ENCODE measurements at regions not wholly inside any gene's neighbourhood (a gene's known extent, or its start where the extent isn't known, plus 50 kb on each side); places are given as distances from the start of the nearest gene placed in this dataset.

GRCh38 chr1:209457401-209458125 is 126.0 kb upstream of the CAMK1G start:
- no peak overlapping the region for H3K9ac ChIP-seq (ENCODE audit: low read length)
- no peaks in the 10 kb centered on the region for H3K27me3 ChIP-seq (ENCODE audit: insufficient read depth, low read length)
- Mint-ChIP-seq H3K9me3 (ENCODE audit: unreplicated experiment) (peaks cover 9% of the 10 kb centered on the region), H3K36me3 (ENCODE audit: low read depth, unreplicated experiment) (no peaks in the 10 kb centered on the region), H3K4me3 (ENCODE audit: unreplicated experiment) (no peak overlapping the region), H3K27ac (ENCODE audit: unreplicated experiment) (no peak overlapping the region), H3K27me3 (ENCODE audit: low read depth, unreplicated experiment) (no peaks in the 10 kb centered on the region), H3K4me1 (ENCODE audit: low read depth, unreplicated experiment) (peaks cover 27% of the 10 kb centered on the region)
- no peak overlapping the region for H3K4me2 ChIP-seq (ENCODE audit: low read length)
- H3K4me3 ChIP-seq (ENCODE audit: insufficient read depth, low read depth, low read length) = no peak overlapping the region
- no peaks in the 10 kb centered on the region for H3K36me3 ChIP-seq (ENCODE audit: insufficient read depth, low read length)
- no peak overlapping the region for H2AFZ ChIP-seq (ENCODE audit: low read depth, low read length)
- H3K4me1 ChIP-seq (ENCODE audit: insufficient read depth, low read length) = no peaks in the 10 kb centered on the region
- no peaks in the 10 kb centered on the region for H4K20me1 ChIP-seq (ENCODE audit: insufficient read depth, low read length)
- TF ChIP-seq CTCF (IDR thresholded peaks at IDR 0.05; ENCODE audit: insufficient read depth, low read depth, low read length) (no peak), EZH2 (IDR thresholded peaks at IDR 0.05; ENCODE audit: insufficient read depth, low read length) (no peak)
- FAIRE-seq (no peak), DNase-seq (ENCODE audit: low read depth) (no peak)
- H3K9me3 ChIP-seq (ENCODE audit: insufficient read depth, low read depth, low read length) = no peaks in the 10 kb centered on the region
- H3K27ac ChIP-seq (ENCODE audit: low read depth, low read length) = no peak overlapping the region
- no peaks in the 10 kb centered on the region for H3K79me2 ChIP-seq (ENCODE audit: insufficient read depth, low read length)

GRCh38 chr1:209458921-209459320 is 124.6 kb upstream of the CAMK1G start:
- no peaks in the 10 kb centered on the region for H3K4me1 ChIP-seq (ENCODE audit: insufficient read depth, low read length)
- no peaks in the 10 kb centered on the region for H3K27me3 Mint-ChIP-seq (ENCODE audit: low read depth, unreplicated experiment)
- peaks cover 27% of the 10 kb centered on the region for H3K4me1 Mint-ChIP-seq (ENCODE audit: low read depth, unreplicated experiment)
- H3K9me3 Mint-ChIP-seq (ENCODE audit: unreplicated experiment) = peaks cover 12% of the 10 kb centered on the region
- H3K4me2 ChIP-seq (ENCODE audit: low read length) = no peak overlapping the region
- H3K9me3 ChIP-seq (ENCODE audit: insufficient read depth, low read depth, low read length) = no peaks in the 10 kb centered on the region
- H3K27ac ChIP-seq (ENCODE audit: low read depth, low read length) = no peak overlapping the region
- H3K27me3 ChIP-seq (ENCODE audit: insufficient read depth, low read length) = no peaks in the 10 kb centered on the region
- H3K9ac ChIP-seq (ENCODE audit: low read length) = no peak overlapping the region
- H3K79me2 ChIP-seq (ENCODE audit: insufficient read depth, low read length) = no peaks in the 10 kb centered on the region
- no peak for DNase-seq (ENCODE audit: low read depth)
- H4K20me1 ChIP-seq (ENCODE audit: insufficient read depth, low read length) = no peaks in the 10 kb centered on the region
- TF ChIP-seq CTCF (IDR thresholded peaks at IDR 0.05; ENCODE audit: insufficient read depth, low read depth, low read length) (no peak), EZH2 (IDR thresholded peaks at IDR 0.05; ENCODE audit: insufficient read depth, low read length) (no peak)
- H3K4me3 Mint-ChIP-seq (ENCODE audit: unreplicated experiment) = no peak overlapping the region
- no peaks in the 10 kb centered on the region for H3K36me3 ChIP-seq (ENCODE audit: insufficient read depth, low read length)
- no peak for FAIRE-seq
- no peak overlapping the region for H3K27ac Mint-ChIP-seq (ENCODE audit: unreplicated experiment)
- H3K36me3 Mint-ChIP-seq (ENCODE audit: low read depth, unreplicated experiment) = no peaks in the 10 kb centered on the region
- H3K4me3 ChIP-seq (ENCODE audit: insufficient read depth, low read depth, low read length) = no peak overlapping the region
- no peak overlapping the region for H2AFZ ChIP-seq (ENCODE audit: low read depth, low read length)

- Mint-ChIP-seq H3K4me3 (ENCODE audit: unreplicated experiment) (no peak overlapping the region), H3K4me1 (ENCODE audit: low read depth, unreplicated experiment) (peaks cover 12% of the 10 kb centered on the region), H3K9me3 (ENCODE audit: unreplicated experiment) (peaks cover 13% of the 10 kb centered on the region), H3K27me3 (ENCODE audit: low read depth, unreplicated experiment) (no peaks in the 10 kb centered on the region), H3K36me3 (ENCODE audit: low read depth, unreplicated experiment) (no peaks in the 10 kb centered on the region), H3K27ac (ENCODE audit: unreplicated experiment) (no peak overlapping the region)
- H2AFZ ChIP-seq (ENCODE audit: low read depth, low read length) = no peak overlapping the region
- no peaks in the 10 kb centered on the region for H3K79me2 ChIP-seq (ENCODE audit: insufficient read depth, low read length)
- no peak overlapping the region for H3K4me3 ChIP-seq (ENCODE audit: insufficient read depth, low read depth, low read length)
- DNase-seq (ENCODE audit: low read depth) = no peak
- no peaks in the 10 kb centered on the region for H3K9me3 ChIP-seq (ENCODE audit: insufficient read depth, low read depth, low read length)
- TF ChIP-seq CTCF (IDR thresholded peaks at IDR 0.05; ENCODE audit: insufficient read depth, low read depth, low read length) (no peak), EZH2 (IDR thresholded peaks at IDR 0.05; ENCODE audit: insufficient read depth, low read length) (no peak)
- H3K9ac ChIP-seq (ENCODE audit: low read length) = no peak overlapping the region
- no peak overlapping the region for H3K4me2 ChIP-seq (ENCODE audit: low read length)
- H3K36me3 ChIP-seq (ENCODE audit: insufficient read depth, low read length) = no peaks in the 10 kb centered on the region
- H3K27ac ChIP-seq (ENCODE audit: low read depth, low read length) = no peak overlapping the region
- no peaks in the 10 kb centered on the region for H4K20me1 ChIP-seq (ENCODE audit: insufficient read depth, low read length)
- H3K27me3 ChIP-seq (ENCODE audit: insufficient read depth, low read length) = no peaks in the 10 kb centered on the region
- H3K4me1 ChIP-seq (ENCODE audit: insufficient read depth, low read length) = no peaks in the 10 kb centered on the region
- FAIRE-seq = no peak
These were observed 122.3 kb upstream of the CAMK1G start for GRCh38 chr1:209461168-209461567.
